ENCODE measurements at regions not wholly inside any gene's neighbourhood (a gene's known extent, or its start where the extent isn't known, plus 50 kb on each side); places are given as distances from the start of the nearest gene placed in this dataset.

DNA sequence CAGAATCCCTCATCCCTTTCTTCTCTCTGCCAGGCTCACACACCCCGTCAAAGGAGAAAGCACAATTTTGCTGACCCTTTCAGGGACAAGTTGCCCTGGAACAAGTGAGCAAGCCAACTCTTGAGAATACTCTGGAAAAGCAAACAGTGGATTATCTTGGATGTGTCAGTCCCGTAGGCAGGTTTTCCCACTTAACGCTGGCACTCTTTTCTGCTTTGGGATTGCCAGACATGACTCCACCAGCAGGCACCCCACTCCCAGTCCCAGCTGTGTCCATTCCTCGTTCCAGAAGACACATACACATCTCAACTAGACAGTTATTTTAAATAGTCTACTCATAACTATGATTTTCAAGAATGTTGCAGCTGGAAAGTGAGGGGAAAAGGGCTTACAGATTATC lies 145.5 kb upstream of the CDKN3 start:
- TF ChIP-seq, protein P1, sequence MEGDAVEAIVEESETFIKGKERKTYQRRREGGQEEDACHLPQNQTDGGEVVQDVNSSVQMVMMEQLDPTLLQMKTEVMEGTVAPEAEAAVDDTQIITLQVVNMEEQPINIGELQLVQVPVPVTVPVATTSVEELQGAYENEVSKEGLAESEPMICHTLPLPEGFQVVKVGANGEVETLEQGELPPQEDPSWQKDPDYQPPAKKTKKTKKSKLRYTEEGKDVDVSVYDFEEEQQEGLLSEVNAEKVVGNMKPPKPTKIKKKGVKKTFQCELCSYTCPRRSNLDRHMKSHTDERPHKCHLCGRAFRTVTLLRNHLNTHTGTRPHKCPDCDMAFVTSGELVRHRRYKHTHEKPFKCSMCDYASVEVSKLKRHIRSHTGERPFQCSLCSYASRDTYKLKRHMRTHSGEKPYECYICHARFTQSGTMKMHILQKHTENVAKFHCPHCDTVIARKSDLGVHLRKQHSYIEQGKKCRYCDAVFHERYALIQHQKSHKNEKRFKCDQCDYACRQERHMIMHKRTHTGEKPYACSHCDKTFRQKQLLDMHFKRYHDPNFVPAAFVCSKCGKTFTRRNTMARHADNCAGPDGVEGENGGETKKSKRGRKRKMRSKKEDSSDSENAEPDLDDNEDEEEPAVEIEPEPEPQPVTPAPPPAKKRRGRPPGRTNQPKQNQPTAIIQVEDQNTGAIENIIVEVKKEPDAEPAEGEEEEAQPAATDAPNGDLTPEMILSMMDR (optimal IDR thresholded peaks at IDR 0.05 in 1 of 3, IDR thresholded peaks at IDR 0.05 in 1 of 3, conservative IDR thresholded peaks at IDR 0.05 in 1 of 3; ENCODE audit: extremely low read depth in 1 of 3, insufficient read depth in 2 of 3, low read length in 3 of 3) = no peak
- no peak for TF ChIP-seq EZH2 (IDR thresholded peaks at IDR 0.05; ENCODE audit: low read length)
